ENCODE measurements at regions not wholly inside any gene's neighbourhood (a gene's known extent, or its start where the extent isn't known, plus 50 kb on each side); places are given as distances from the start of the nearest gene placed in this dataset.

DNA sequence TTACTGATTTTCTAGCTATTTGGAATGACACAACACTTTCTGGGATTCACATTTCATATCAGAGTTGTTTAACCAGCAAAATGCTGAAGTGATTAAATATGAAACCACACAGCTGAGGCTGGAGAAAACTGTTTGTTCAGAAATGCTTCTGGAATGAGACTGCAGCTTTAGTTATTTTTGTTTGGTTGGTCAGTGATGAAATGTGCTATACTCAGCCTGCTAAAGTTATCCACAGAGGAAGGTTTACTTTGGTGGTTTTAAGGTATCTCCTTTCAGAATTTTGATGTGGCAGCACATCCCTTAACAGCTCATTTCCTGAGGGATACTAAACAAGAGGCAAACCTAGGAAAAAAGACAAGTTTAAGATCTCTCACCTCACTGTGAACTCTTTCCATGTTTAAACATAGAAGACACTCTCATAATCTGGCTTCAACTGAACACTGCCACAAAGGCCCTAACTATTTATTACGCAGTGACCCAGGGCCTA lies 106.6 kb upstream of the PDE5A start:
- no peak for DNase-seq (ENCODE audit: low spot score)

DNA sequence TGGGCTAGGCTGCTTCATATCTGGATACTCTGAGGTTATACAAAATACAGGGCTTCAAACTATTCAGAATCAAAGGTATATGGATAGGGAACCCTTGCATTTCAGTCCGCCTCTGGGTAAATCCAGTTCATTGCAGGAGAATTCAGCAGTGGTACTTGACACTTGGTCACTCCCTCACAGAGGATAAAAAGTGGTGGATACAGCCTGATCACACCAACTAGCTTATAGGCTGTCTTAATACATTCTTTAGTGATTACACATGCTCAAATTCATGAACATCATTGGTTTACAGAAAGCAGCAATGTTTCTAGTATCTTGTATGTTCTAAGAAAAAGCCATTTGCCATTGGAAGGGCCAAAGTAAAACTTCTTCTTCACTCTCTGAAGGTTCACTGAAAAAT lies 104.8 kb upstream of the PDE5A start:
- Histone ChIP-seq H3K27ac (peak overlapping the region; percentile 7 to 34), H3K4me3 (no peak overlapping the region)
- TF ChIP-seq, protein P1, sequence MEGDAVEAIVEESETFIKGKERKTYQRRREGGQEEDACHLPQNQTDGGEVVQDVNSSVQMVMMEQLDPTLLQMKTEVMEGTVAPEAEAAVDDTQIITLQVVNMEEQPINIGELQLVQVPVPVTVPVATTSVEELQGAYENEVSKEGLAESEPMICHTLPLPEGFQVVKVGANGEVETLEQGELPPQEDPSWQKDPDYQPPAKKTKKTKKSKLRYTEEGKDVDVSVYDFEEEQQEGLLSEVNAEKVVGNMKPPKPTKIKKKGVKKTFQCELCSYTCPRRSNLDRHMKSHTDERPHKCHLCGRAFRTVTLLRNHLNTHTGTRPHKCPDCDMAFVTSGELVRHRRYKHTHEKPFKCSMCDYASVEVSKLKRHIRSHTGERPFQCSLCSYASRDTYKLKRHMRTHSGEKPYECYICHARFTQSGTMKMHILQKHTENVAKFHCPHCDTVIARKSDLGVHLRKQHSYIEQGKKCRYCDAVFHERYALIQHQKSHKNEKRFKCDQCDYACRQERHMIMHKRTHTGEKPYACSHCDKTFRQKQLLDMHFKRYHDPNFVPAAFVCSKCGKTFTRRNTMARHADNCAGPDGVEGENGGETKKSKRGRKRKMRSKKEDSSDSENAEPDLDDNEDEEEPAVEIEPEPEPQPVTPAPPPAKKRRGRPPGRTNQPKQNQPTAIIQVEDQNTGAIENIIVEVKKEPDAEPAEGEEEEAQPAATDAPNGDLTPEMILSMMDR (IDR thresholded peaks at IDR 0.05) = no peak
- DNase-seq (ENCODE audit: low spot score) = no peak

More for the DNA sequence above, 106.6 kb upstream of the PDE5A start:
- H3K4me3 ChIP-seq = no peak overlapping the region
- TF ChIP-seq, protein P1 (IDR thresholded peaks at IDR 0.05) = no peak
- H3K27ac ChIP-seq = peak overlapping the region; percentile 74 to 78

GRCh38 chr4:119731778-119732177 lies 103.2 kb upstream of the PDE5A start:
- Histone ChIP-seq H3K4me3 (no peak overlapping the region), H3K27ac (peak overlapping the region in 1 of 2 donors; percentile 80)
- no peak for DNase-seq (ENCODE audit: low spot score)
- TF ChIP-seq, protein P1 (IDR thresholded peaks at IDR 0.05) = no peak

DNA sequence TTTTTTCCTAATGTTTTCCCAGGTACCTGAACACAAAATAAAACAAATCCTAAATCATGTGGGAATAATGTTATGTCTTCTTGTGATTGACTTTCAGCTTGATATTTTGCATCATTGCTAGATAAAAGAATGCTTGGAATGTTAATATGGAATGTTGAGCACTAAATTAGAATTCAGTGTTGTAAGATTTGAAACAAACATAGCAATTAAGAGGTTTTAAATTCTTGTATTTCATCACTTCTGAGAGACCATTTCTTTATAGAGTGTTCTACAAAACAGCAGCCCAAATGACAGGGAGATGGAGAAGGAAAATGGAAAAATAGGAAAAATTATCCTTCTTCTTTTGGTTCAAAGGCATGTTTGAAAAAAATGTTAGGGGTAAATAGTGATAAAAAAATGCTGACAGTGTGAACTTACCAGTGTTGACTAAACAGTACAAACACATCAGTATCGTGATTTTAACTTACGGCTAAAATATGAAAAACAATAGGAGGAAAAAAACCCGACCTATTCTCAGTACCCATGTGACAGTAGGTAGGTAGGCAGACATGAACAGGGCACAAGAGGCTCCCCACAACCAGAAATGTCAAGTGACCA lies 102.6 kb upstream of the PDE5A start:
- TF ChIP-seq, protein P1 (IDR thresholded peaks at IDR 0.05) = no peak
- DNase-seq (ENCODE audit: low spot score) = no peak
- Histone ChIP-seq H3K27ac (peak overlapping the region in 1 of 2 donors; percentile 80), H3K4me3 (no peak overlapping the region)

DNA sequence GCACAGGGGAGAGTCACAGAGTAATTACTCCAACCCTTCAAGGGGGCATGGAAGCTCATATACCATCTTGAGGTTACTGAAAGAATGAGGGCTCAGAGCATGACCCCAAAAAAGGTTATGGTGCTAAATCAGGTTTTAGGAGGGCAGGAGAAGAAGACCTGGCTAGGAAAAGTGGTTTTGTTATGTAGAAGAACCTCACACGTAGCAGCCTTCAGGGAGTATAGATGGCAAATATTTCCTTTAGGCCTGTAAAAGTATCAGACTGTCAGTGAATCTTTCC lies 102.0 kb upstream of the PDE5A start:
- Histone ChIP-seq H3K27ac (peak overlapping the region; percentile 38 to 80), H3K4me3 (no peak overlapping the region)
- DNase-seq (ENCODE audit: low spot score) = no peak
- TF ChIP-seq, protein P1 (IDR thresholded peaks at IDR 0.05) = no peak

- no peak overlapping the region for H3K4me3 ChIP-seq
- TF ChIP-seq, protein P1 (IDR thresholded peaks at IDR 0.05) = no peak
- peak overlapping the region; percentile 38 to 80 for H3K27ac ChIP-seq
- no peak for DNase-seq (ENCODE audit: low spot score)
Observed at GRCh38 chr4:119729835-119730670, 101.4 kb upstream of the PDE5A start.

Data from coronary artery (tissue), 2 donors.